ENCODE measurements at regions not wholly inside any gene's neighbourhood (a gene's known extent, or its start where the extent isn't known, plus 50 kb on each side); places are given as distances from the start of the nearest gene placed in this dataset.

GRCh38 chr2:59703796-59704195 lies 849.7 kb downstream of the BCL11A start:
- no peak for TF ChIP-seq EP300 (conservative IDR thresholded peaks at IDR 0.05; ENCODE audit: poor library complexity, severe bottlenecking)
- no peak for TF ChIP-seq EZH2 (IDR thresholded peaks at IDR 0.05; ENCODE audit: borderline replicate concordance, insufficient read depth, low read length, poor library complexity, severe bottlenecking)
- no peak for TF ChIP-seq REST (IDR thresholded peaks at IDR 0.05; ENCODE audit: borderline replicate concordance)
- no peak for TF ChIP-seq CTCF (IDR thresholded peaks at IDR 0.05; ENCODE audit: poor library complexity, severe bottlenecking)
